GM12878 (cell line): ENCODE measurements at regions not wholly inside any gene's neighbourhood (a gene's known extent, or its start where the extent isn't known, plus 50 kb on each side); places are given as distances from the start of the nearest gene placed in this dataset.

Experiments
- ATAC-seq: fragments of 200-7000 bp; cut with Tn5 transposase; 3 replicates; pipeline ENCODE4 v1.9.1; 2020; ENCODE audit warnings: mild to moderate bottlenecking, moderate library complexity
- BruUV-seq: library from RNA; stranded (reverse); fragments of 400-500 nt; replicated peaks from 2 replicates; lab custom pipeline; 2021; lab: Mats Ljungman, UMichigan
- CTCF ChIA-PET: fragments of 300-600 bp; sonication (Branson Sonifier 250); formaldehyde crosslinking; extraction: SDS; loops from one replicate; lab custom pipeline; 2021; ENCODE audit warnings: inconsistent platforms; lab: Yijun Ruan, JAX
- POLR2A ChIA-PET: fragments of 350-600 bp; formaldehyde crosslinking; extraction: SDS; loops from one replicate; lab custom pipeline; 2021; ENCODE audit warnings: inconsistent platforms; lab: Charles Lee
- RAD21 ChIA-PET: fragments of 300-600 bp; sonication (Branson Sonifier 250); formaldehyde crosslinking; loops from one replicate; lab custom pipeline; 2023; ENCODE audit warnings: antibody characterized with exemption; ENCODE audit not compliant: unreplicated experiment; lab: Charles Lee
- SMC1A ChIA-PET: fragments of 300-600 bp; sonication (Branson Sonifier 250); formaldehyde crosslinking; loops from one replicate; lab custom pipeline; 2023; ENCODE audit not compliant: unreplicated experiment, uncharacterized antibody; lab: Charles Lee
- DNase-seq: peaks from one replicate; pipeline ENCODE4 v3.0.0-alpha.2; 2011; ENCODE audit warnings: low read depth, low spot score
- FAIRE-seq: peaks from 3 replicates; lab custom pipeline; 2011; peaks lifted over from hg19 to GRCh38; lab: Jason Lieb, UNC
- H2AFZ ChIP-seq: 2 replicates; pipeline ENCODE4 v1.6.0; 2011; ENCODE audit warnings: low read depth, low read length, control low read depth; ENCODE audit not compliant: control insufficient read depth
- H3K27ac ChIP-seq: 2 replicates; pipeline ENCODE4 v1.5.1; 2011; ENCODE audit warnings: control low read depth; ENCODE audit not compliant: control insufficient read depth, insufficient read depth
- H3K27me3 ChIP-seq, 2 experiments: replicated peaks in 1 of 2; 2 replicates each; pipeline versions ENCODE4 v1.6.0 to v1.6.1; 2011; ENCODE audit warnings: low read length in 1 of 2; ENCODE audit not compliant: control insufficient read depth in 2 of 2, insufficient read depth in 2 of 2
- H3K36me3 ChIP-seq, 2 experiments: 2 replicates each; pipeline ENCODE4 v1.5.1; 2011; ENCODE audit warnings: low read length in 1 of 2; ENCODE audit not compliant: control insufficient read depth in 2 of 2, insufficient read depth in 2 of 2
- H3K4me1 ChIP-seq: 2 replicates; pipeline ENCODE4 v1.6.1; 2011; ENCODE audit warnings: mild to moderate bottlenecking, low read length, moderate library complexity, mixed read lengths; ENCODE audit not compliant: control insufficient read depth, insufficient read depth
- H3K4me2 ChIP-seq: 2 replicates; pipeline ENCODE4 v1.6.0; 2011; ENCODE audit warnings: control low read depth; ENCODE audit not compliant: control insufficient read depth, insufficient read depth
- H3K4me3 ChIP-seq: fragments of 200-600 bp; sonication (generic); 2 replicates; pipeline ENCODE4 v1.5.1; 2016
- H3K79me2 ChIP-seq: 2 replicates; pipeline ENCODE4 v1.6.0; 2011; ENCODE audit warnings: low read length; ENCODE audit not compliant: control insufficient read depth, insufficient read depth
- H3K9ac ChIP-seq: 2 replicates; pipeline ENCODE4 v1.8.0; 2011; ENCODE audit warnings: low read length, control low read depth, mixed read lengths; ENCODE audit not compliant: control insufficient read depth, insufficient read depth
- H3K9me3 ChIP-seq: replicated peaks from 3 replicates; pipeline ENCODE4 v1.5.1; 2011; ENCODE audit warnings: mild to moderate bottlenecking, low read length; ENCODE audit not compliant: control insufficient read depth, insufficient read depth
- H4K20me1 ChIP-seq: 2 replicates; pipeline ENCODE4 v1.6.0; 2011; ENCODE audit not compliant: control insufficient read depth, insufficient read depth
- CEBPZ ChIP-seq: fragments of 150-350 bp; IDR thresholded peaks from 2 replicates; pipeline ENCODE4 v1.6.1; 2016; ENCODE audit warnings: low read depth, low read length
- CUX1 ChIP-seq: IDR thresholded peaks from 2 replicates; pipeline ENCODE4 v1.6.1; 2012; ENCODE audit warnings: improper control_type of control experiment, low read depth, low read length; ENCODE audit not compliant: insufficient replicate concordance
- EZH2 ChIP-seq: IDR thresholded peaks from 2 replicates; pipeline ENCODE4 v1.6.1; 2012; ENCODE audit warnings: low read depth, mild to moderate bottlenecking, control low read depth, inconsistent platforms, low read length, borderline replicate concordance; ENCODE audit not compliant: control insufficient read depth
- MXI1 ChIP-seq: fragments of 150-350 bp; IDR thresholded peaks from 2 replicates; pipeline ENCODE4 v1.6.1; 2011; ENCODE audit warnings: low read depth, mild to moderate bottlenecking, inconsistent platforms, low read length, improper control_type of control experiment
- MYB ChIP-seq: fragments of 150-350 bp; IDR thresholded peaks from 2 replicates; pipeline ENCODE4 v1.6.1; 2014; ENCODE audit warnings: mild to moderate bottlenecking, low read depth, low read length, borderline replicate concordance
- NBN ChIP-seq: fragments of 450-650 bp; IDR thresholded peaks from 2 replicates; pipeline ENCODE4 v1.6.1; 2016
- NRF1 ChIP-seq: conservative IDR thresholded peaks from 2 replicates; pipeline ENCODE4 v1.6.1; 2011; ENCODE audit warnings: mild to moderate bottlenecking, low read depth, low read length, improper control_type of control experiment
- SIN3A ChIP-seq: IDR thresholded peaks from 2 replicates; pipeline ENCODE4 v1.6.1; 2012; ENCODE audit warnings: low read depth, low read length, improper control_type of control experiment
- STAT1 ChIP-seq: fragments of 450-650 bp; conservative IDR thresholded peaks from 2 replicates; pipeline ENCODE4 v1.6.1; 2014; ENCODE audit warnings: antibody characterized with exemption, mild to moderate bottlenecking
- ZNF384 ChIP-seq: IDR thresholded peaks from 2 replicates; pipeline ENCODE4 v1.6.1; 2012; ENCODE audit warnings: low read depth, mild to moderate bottlenecking, low read length, improper control_type of control experiment, borderline replicate concordance
- ZNF592 ChIP-seq: fragments of 450-650 bp; IDR thresholded peaks from 2 replicates; pipeline ENCODE4 v1.6.1; 2017; ENCODE audit warnings: mild to moderate bottlenecking, moderate library complexity
- WGBS: methylation state at CpG from one replicate; pipeline ENCODE4 v1.1.6; 2016; ENCODE audit warnings: low lambda C conversion rate; ENCODE audit not compliant: insufficient replicate concordance, insufficient coverage; ENCODE audit errors: missing lambda C conversion rate; 5-methylcytosine and 5-hydroxymethylcytosine counted together
- in situ Hi-C: fragments of 300-500 bp; cut with MboI; formaldehyde crosslinking; loops from 9 replicates; pipeline ENCODE4 v1.14.3; 2018; ENCODE audit warnings: mixed read lengths
- intact Hi-C: fragments of 100-400 bp; cut with micrococcal nuclease; formaldehyde crosslinking; loops from one replicate; pipeline ENCODE4 v1.14.2; 2022; ENCODE audit not compliant: unreplicated experiment

- no peak for TF ChIP-seq CEBPZ
These were observed 164.7 kb upstream of the CHRM3 start (continued) for GRCh38 chr1:239221656-239222055.

GRCh38 chr1:239219679-239220078 is 166.7 kb upstream of the CHRM3 start:
- intact Hi-C loops (no loop called here), in situ Hi-C loops (no loop called here)
- no peak overlapping the region for H3K9ac ChIP-seq
- no peak overlapping the region for H3K4me3 ChIP-seq
- ChIA-PET POLR2A (no interaction called here), SMC1A (no interaction called here), RAD21 (no interaction called here), CTCF (interaction anchor here (1.3 kb wide), 1 partner anchor 16 kb away, joined by 3 read pairs; no protein-coding TSS in a partner anchor)
- H3K79me2 ChIP-seq: no peaks in the 10 kb centered on the region
- no peak overlapping the region for H3K4me2 ChIP-seq
- 0% methylated on average over 2 of the region's 2 CpGs for WGBS
- no TSS peak for BruUV-seq
- no peak for DNase-seq
- no peaks in the 10 kb centered on the region for H4K20me1 ChIP-seq
- no peaks in the 10 kb centered on the region for H3K27me3 ChIP-seq
- FAIRE-seq: no peak
- H2AFZ ChIP-seq: no peak overlapping the region
- no peaks in the 10 kb centered on the region for H3K9me3 ChIP-seq
- H3K36me3 ChIP-seq: no peaks in the 10 kb centered on the region
- H3K4me1 ChIP-seq: no peaks in the 10 kb centered on the region
- no peak overlapping the region for H3K27ac ChIP-seq
- no peak for ATAC-seq
- no peak for TF ChIP-seq SIN3A
- no peak for TF ChIP-seq CUX1
- TF ChIP-seq STAT1: no peak
- no peak for TF ChIP-seq MXI1
- TF ChIP-seq NBN: no peak
- TF ChIP-seq ZNF592: no peak
- TF ChIP-seq EZH2: no peak
- TF ChIP-seq ZNF384: no peak
- TF ChIP-seq NRF1: no peak
- no peak for TF ChIP-seq MYB
